ENCODE measurements at regions not wholly inside any gene's neighbourhood (a gene's known extent, or its start where the extent isn't known, plus 50 kb on each side); places are given as distances from the start of the nearest gene placed in this dataset.
A peak's percentile ranks its signal among the peaks of the same experiment; 100 is the strongest.

DNA sequence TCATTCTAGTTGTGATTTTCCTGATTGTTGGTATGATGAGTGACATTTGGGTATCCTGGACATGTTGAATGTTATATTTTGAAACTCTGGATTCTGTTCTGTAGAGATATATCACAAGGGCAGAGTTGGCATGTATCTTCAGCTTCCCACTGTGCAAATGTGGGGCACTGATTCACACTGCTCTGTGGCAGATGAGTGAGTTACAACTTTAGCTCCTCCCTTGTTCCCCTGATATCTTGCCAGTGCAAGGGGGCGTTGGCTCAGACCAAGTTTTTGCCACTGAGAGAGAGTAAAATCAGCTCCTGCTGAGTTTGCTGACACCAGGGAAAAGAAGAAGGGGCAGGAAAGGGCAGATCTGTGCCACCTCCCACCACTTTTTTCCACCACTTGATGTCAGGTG, 199.6 kb upstream of the MMADHC start:
- no peak for DNase-seq
- Histone ChIP-seq H3K27me3 (ENCODE audit: insufficient read depth, low read length) (no peaks in the 10 kb centered on the region), H3K4ac (ENCODE audit: low read depth, low read length) (no peak overlapping the region), H3K79me1 (ENCODE audit: low read length) (no peaks in the 10 kb centered on the region), H3K23ac (ENCODE audit: low read length) (no peak overlapping the region), H3K4me1 (ENCODE audit: control insufficient read depth in 1 of 2, insufficient read depth in 2 of 2, low read length in 2 of 2) (no peaks in the 10 kb centered on the region), H3K4me3 (ENCODE audit: low read depth, low read length) (no peak overlapping the region), H2AFZ (ENCODE audit: insufficient read depth, low read length, poor library complexity) (no peak overlapping the region), H4K12ac (ENCODE audit: low read depth, low read length) (no peak overlapping the region), H4K91ac (ENCODE audit: low read depth, low read length) (no peak overlapping the region), H2BK12ac (ENCODE audit: low read length) (no peak overlapping the region), H3K9ac (ENCODE audit: low read length) (no peak overlapping the region), H2BK5ac (ENCODE audit: low read depth, low read length, poor library complexity) (no peak overlapping the region), H3K9me3 (ENCODE audit: insufficient read depth, low read depth, low read length) (no peaks in the 10 kb centered on the region), H3K18ac (ENCODE audit: low read length) (no peak overlapping the region), H3K79me2 (ENCODE audit: control insufficient read depth, insufficient read depth, low read length, poor library complexity) (no peaks in the 10 kb centered on the region), H3K4me2 (ENCODE audit: low read length) (no peak overlapping the region), H2BK120ac (ENCODE audit: insufficient read depth, low read length, poor library complexity) (no peak overlapping the region), H2AK5ac (ENCODE audit: low read length) (no peak overlapping the region), H3K14ac (ENCODE audit: low read length) (no peak overlapping the region), H3K27ac (ENCODE audit: low read depth, low read length) (no peak overlapping the region), H4K8ac (ENCODE audit: low read depth, low read length) (no peak overlapping the region), H3K36me3 (ENCODE audit: control insufficient read depth in 1 of 2, insufficient read depth in 2 of 2, low read length in 2 of 2) (no peaks in the 10 kb centered on the region)
- no CpG with 5 or more reads among the region's 1 CpG for WGBS (ENCODE audit: extremely low coverage, insufficient coverage, insufficient read length)

- H4K8ac ChIP-seq (ENCODE audit: low read depth, low read length): no peak overlapping the region
- H3K9me3 ChIP-seq (ENCODE audit: insufficient read depth, low read depth, low read length): no peaks in the 10 kb centered on the region
- no peaks in the 10 kb centered on the region for H3K79me1 ChIP-seq (ENCODE audit: low read length)
- no peak overlapping the region for H3K18ac ChIP-seq (ENCODE audit: low read length)
- no CpG with 5 or more reads among the region's 1 CpG for WGBS (ENCODE audit: extremely low coverage, insufficient coverage, insufficient read length)
- DNase-seq: no peak
- H3K27ac ChIP-seq (ENCODE audit: low read depth, low read length): no peak overlapping the region
- H3K4me2 ChIP-seq (ENCODE audit: low read length): no peak overlapping the region
- H3K9ac ChIP-seq (ENCODE audit: low read length): no peak overlapping the region
- no peak overlapping the region for H2BK12ac ChIP-seq (ENCODE audit: low read length)
- no peaks in the 10 kb centered on the region for H3K27me3 ChIP-seq (ENCODE audit: insufficient read depth, low read length)
- H4K91ac ChIP-seq (ENCODE audit: low read depth, low read length): no peak overlapping the region
- no peak overlapping the region for H3K4ac ChIP-seq (ENCODE audit: low read depth, low read length)
- H3K4me3 ChIP-seq (ENCODE audit: low read depth, low read length): no peak overlapping the region
- H2BK120ac ChIP-seq (ENCODE audit: insufficient read depth, low read length, poor library complexity): no peak overlapping the region
- no peaks in the 10 kb centered on the region for H3K4me1 ChIP-seq (ENCODE audit: control insufficient read depth in 1 of 2, insufficient read depth in 2 of 2, low read length in 2 of 2)
- H3K79me2 ChIP-seq (ENCODE audit: control insufficient read depth, insufficient read depth, low read length, poor library complexity): no peaks in the 10 kb centered on the region
- H3K14ac ChIP-seq (ENCODE audit: low read length): no peak overlapping the region
- H2AFZ ChIP-seq (ENCODE audit: insufficient read depth, low read length, poor library complexity): no peak overlapping the region
- H3K36me3 ChIP-seq (ENCODE audit: control insufficient read depth in 1 of 2, insufficient read depth in 2 of 2, low read length in 2 of 2): no peaks in the 10 kb centered on the region
- no peak overlapping the region for H2BK5ac ChIP-seq (ENCODE audit: low read depth, low read length, poor library complexity)
- no peak overlapping the region for H2AK5ac ChIP-seq (ENCODE audit: low read length)
- no peak overlapping the region for H3K23ac ChIP-seq (ENCODE audit: low read length)
- no peak overlapping the region for H4K12ac ChIP-seq (ENCODE audit: low read depth, low read length)
Measured at GRCh38 chr2:149783284-149783683, 195.7 kb upstream of the MMADHC start.

- no peak overlapping the region for H3K23ac ChIP-seq (ENCODE audit: low read length)
- no peak overlapping the region for H3K4me2 ChIP-seq (ENCODE audit: low read length)
- H3K27me3 ChIP-seq (ENCODE audit: insufficient read depth, low read length): no peaks in the 10 kb centered on the region
- H2AFZ ChIP-seq (ENCODE audit: insufficient read depth, low read length, poor library complexity): no peak overlapping the region
- 100% methylated on average over 1 of the region's 1 CpG for WGBS (ENCODE audit: extremely low coverage, insufficient coverage, insufficient read length)
- no peaks in the 10 kb centered on the region for H3K9me3 ChIP-seq (ENCODE audit: insufficient read depth, low read depth, low read length)
- no peaks in the 10 kb centered on the region for H3K4me1 ChIP-seq (ENCODE audit: control insufficient read depth in 1 of 2, insufficient read depth in 2 of 2, low read length in 2 of 2)
- H2BK5ac ChIP-seq (ENCODE audit: low read depth, low read length, poor library complexity): no peak overlapping the region
- no peak overlapping the region for H4K12ac ChIP-seq (ENCODE audit: low read depth, low read length)
- H3K79me1 ChIP-seq (ENCODE audit: low read length): no peaks in the 10 kb centered on the region
- no peak overlapping the region for H3K14ac ChIP-seq (ENCODE audit: low read length)
- no peaks in the 10 kb centered on the region for H3K79me2 ChIP-seq (ENCODE audit: control insufficient read depth, insufficient read depth, low read length, poor library complexity)
- H3K36me3 ChIP-seq (ENCODE audit: control insufficient read depth in 1 of 2, insufficient read depth in 2 of 2, low read length in 2 of 2): no peaks in the 10 kb centered on the region
- H3K4me3 ChIP-seq (ENCODE audit: low read depth, low read length): no peak overlapping the region
- no peak overlapping the region for H2BK12ac ChIP-seq (ENCODE audit: low read length)
- H3K4ac ChIP-seq (ENCODE audit: low read depth, low read length): no peak overlapping the region
- DNase-seq: no peak
- no peak overlapping the region for H3K27ac ChIP-seq (ENCODE audit: low read depth, low read length)
- H2AK5ac ChIP-seq (ENCODE audit: low read length): no peak overlapping the region
- H4K91ac ChIP-seq (ENCODE audit: low read depth, low read length): no peak overlapping the region
- no peak overlapping the region for H2BK120ac ChIP-seq (ENCODE audit: insufficient read depth, low read length, poor library complexity)
- no peak overlapping the region for H4K8ac ChIP-seq (ENCODE audit: low read depth, low read length)
- no peak overlapping the region for H3K9ac ChIP-seq (ENCODE audit: low read length)
- no peak overlapping the region for H3K18ac ChIP-seq (ENCODE audit: low read length)
Measured at GRCh38 chr2:149782572-149782971, 195.0 kb upstream of the MMADHC start.

DNA sequence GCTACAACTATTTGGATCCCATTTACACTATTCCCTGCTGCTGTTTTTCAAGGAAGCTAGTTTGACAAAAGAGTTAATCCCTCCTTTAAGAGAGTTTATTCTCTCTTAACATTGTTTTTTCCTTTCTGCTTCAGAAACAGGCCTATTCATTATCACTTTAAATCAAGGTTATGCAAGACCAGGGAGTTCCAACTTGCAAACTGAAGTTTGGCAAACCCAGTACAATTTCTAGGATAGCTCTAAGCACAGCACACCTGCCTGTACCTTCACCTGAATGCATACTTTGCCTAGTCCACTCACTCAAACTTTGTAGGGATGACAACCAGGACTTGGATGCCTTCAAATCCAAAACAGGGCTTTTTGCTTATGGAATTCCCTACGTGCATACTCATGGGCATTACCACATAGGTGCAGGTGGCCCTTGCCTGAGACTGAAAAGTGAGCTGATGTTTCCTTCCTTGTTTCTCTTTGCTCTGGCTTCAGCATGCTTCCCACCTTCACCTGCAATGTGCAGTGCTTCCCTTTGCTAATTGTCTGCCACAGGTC, 193.8 kb upstream of the MMADHC start:
- H4K12ac ChIP-seq (ENCODE audit: low read depth, low read length): no peak overlapping the region
- H4K8ac ChIP-seq (ENCODE audit: low read depth, low read length): no peak overlapping the region
- no peak overlapping the region for H4K91ac ChIP-seq (ENCODE audit: low read depth, low read length)
- no peak overlapping the region for H3K9ac ChIP-seq (ENCODE audit: low read length)
- no peak overlapping the region for H2AFZ ChIP-seq (ENCODE audit: insufficient read depth, low read length, poor library complexity)
- no peak overlapping the region for H3K4ac ChIP-seq (ENCODE audit: low read depth, low read length)
- no peaks in the 10 kb centered on the region for H3K4me1 ChIP-seq (ENCODE audit: control insufficient read depth in 1 of 2, insufficient read depth in 2 of 2, low read length in 2 of 2)
- H3K14ac ChIP-seq (ENCODE audit: low read length): no peak overlapping the region
- no peaks in the 10 kb centered on the region for H3K79me1 ChIP-seq (ENCODE audit: low read length)
- H3K4me2 ChIP-seq (ENCODE audit: low read length): no peak overlapping the region
- no peaks in the 10 kb centered on the region for H3K79me2 ChIP-seq (ENCODE audit: control insufficient read depth, insufficient read depth, low read length, poor library complexity)
- no peak overlapping the region for H3K27ac ChIP-seq (ENCODE audit: low read depth, low read length)
- no peak overlapping the region for H3K18ac ChIP-seq (ENCODE audit: low read length)
- no peak overlapping the region for H3K4me3 ChIP-seq (ENCODE audit: low read depth, low read length)
- no peak overlapping the region for H2BK12ac ChIP-seq (ENCODE audit: low read length)
- H3K23ac ChIP-seq (ENCODE audit: low read length): no peak overlapping the region
- H2BK5ac ChIP-seq (ENCODE audit: low read depth, low read length, poor library complexity): no peak overlapping the region
- H3K27me3 ChIP-seq (ENCODE audit: insufficient read depth, low read length): no peaks in the 10 kb centered on the region
- H3K9me3 ChIP-seq (ENCODE audit: insufficient read depth, low read depth, low read length): no peaks in the 10 kb centered on the region
- no peak overlapping the region for H2BK120ac ChIP-seq (ENCODE audit: insufficient read depth, low read length, poor library complexity)
- WGBS (ENCODE audit: extremely low coverage, insufficient coverage, insufficient read length): no CpG with 5 or more reads among the region's 1 CpG
- H2AK5ac ChIP-seq (ENCODE audit: low read length): no peak overlapping the region
- peak in 1 of 2 donors; percentile 23 for DNase-seq
- H3K36me3 ChIP-seq (ENCODE audit: control insufficient read depth in 1 of 2, insufficient read depth in 2 of 2, low read length in 2 of 2): no peaks in the 10 kb centered on the region
